ENCODE measurements at regions not wholly inside any gene's neighbourhood (a gene's known extent, or its start where the extent isn't known, plus 50 kb on each side); places are given as distances from the start of the nearest gene placed in this dataset. TPM values are rescaled to one million over a fixed set of nuclear protein-coding genes. Genes with fewer than 3 reads are reported as not detected.

- ATAC-seq (no peak), DNase-seq (no peak)
- Histone ChIP-seq H3K4me1 (no peaks in the 10 kb centered on the region), H3K4me3 (no peak overlapping the region), H3K27ac (no peak overlapping the region), H3K36me3 (no peaks in the 10 kb centered on the region), H3K27me3 (no peaks in the 10 kb centered on the region), H3K9me3 (no peaks in the 10 kb centered on the region)
- intact Hi-C loops (cut with DNase I) = no loop called here
- TF ChIP-seq, protein P1, sequence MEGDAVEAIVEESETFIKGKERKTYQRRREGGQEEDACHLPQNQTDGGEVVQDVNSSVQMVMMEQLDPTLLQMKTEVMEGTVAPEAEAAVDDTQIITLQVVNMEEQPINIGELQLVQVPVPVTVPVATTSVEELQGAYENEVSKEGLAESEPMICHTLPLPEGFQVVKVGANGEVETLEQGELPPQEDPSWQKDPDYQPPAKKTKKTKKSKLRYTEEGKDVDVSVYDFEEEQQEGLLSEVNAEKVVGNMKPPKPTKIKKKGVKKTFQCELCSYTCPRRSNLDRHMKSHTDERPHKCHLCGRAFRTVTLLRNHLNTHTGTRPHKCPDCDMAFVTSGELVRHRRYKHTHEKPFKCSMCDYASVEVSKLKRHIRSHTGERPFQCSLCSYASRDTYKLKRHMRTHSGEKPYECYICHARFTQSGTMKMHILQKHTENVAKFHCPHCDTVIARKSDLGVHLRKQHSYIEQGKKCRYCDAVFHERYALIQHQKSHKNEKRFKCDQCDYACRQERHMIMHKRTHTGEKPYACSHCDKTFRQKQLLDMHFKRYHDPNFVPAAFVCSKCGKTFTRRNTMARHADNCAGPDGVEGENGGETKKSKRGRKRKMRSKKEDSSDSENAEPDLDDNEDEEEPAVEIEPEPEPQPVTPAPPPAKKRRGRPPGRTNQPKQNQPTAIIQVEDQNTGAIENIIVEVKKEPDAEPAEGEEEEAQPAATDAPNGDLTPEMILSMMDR (IDR thresholded peaks at IDR 0.05) = no peak
These were observed 65.1 kb upstream of the PRR20A start for GRCh38 chr13:57075588-57075987.

GRCh38 chr13:57087006-57087405 is 53.7 kb upstream of the PRR20A start:
- no peaks in the 10 kb centered on the region for H3K4me1 ChIP-seq
- H3K27ac ChIP-seq = no peak overlapping the region
- no peaks in the 10 kb centered on the region for H3K27me3 ChIP-seq
- TF ChIP-seq, protein P1 (IDR thresholded peaks at IDR 0.05) = no peak
- no peak overlapping the region for H3K4me3 ChIP-seq
- ATAC-seq (no peak), DNase-seq (no peak)
- intact Hi-C loops (cut with DNase I) = no loop called here
- H3K36me3 ChIP-seq = no peaks in the 10 kb centered on the region
- H3K9me3 ChIP-seq = no peaks in the 10 kb centered on the region

Small RNA genes lying in the stretch of these regions (microRNA-seq; reads per million reads assigned to microRNA genes)
- gene MIR1297 (ENCODE audit: borderline microRNAs expressed) = not detected
- gene MIR5007 (ENCODE audit: borderline microRNAs expressed) = not detected

Measured in upper lobe of right lung (tissue), 1 donor.